ENCODE measurements at regions not wholly inside any gene's neighbourhood (a gene's known extent, or its start where the extent isn't known, plus 50 kb on each side); places are given as distances from the start of the nearest gene placed in this dataset.

DNA sequence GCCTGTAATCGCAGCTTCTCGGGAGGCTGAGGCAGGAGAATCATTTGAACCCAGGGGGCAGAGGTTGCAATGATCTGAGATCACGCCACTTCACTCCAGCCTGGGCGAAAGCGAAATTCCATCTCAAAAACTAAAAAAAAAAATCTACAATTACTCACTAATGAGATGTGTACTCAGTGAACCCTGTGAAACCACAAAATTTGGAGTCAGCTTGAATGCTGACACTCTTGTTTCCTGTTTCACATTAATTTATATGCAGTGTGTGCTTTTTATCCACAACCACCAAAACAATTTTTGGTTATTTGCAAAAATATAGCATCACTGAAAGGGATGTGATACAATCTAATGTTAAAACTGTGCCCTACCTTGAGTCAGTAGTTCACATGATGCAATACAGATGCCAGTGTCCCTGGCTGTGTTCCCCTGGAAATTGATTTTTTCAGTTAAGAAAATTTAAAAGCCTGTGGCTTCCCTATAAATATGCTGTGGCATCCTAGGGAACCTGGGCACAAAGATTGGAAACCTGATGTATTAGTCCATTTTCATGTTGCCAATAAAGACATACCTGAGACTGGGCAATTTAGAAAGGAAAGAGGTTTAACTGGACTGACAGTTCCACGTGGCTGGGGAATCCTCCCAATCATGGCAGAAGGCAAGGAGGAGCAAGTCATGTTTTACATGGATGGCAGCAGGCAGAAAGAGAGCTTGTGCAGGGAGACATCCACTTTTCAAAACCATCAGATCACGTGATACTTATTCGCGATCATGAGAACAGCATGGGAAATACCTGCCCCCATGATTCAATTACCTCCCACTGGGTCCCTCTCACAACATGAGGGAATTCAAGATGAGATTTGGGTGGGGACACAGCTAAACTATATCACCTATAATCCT lies 337.5 kb upstream of the NT5C1B start:
- in situ Hi-C loops (cut with MboI; ENCODE audit: low pct_unique_long_range_greater_than_20kb, low sequenced_read_pairs): no loop called here
- DNase-seq: no peak

DNA sequence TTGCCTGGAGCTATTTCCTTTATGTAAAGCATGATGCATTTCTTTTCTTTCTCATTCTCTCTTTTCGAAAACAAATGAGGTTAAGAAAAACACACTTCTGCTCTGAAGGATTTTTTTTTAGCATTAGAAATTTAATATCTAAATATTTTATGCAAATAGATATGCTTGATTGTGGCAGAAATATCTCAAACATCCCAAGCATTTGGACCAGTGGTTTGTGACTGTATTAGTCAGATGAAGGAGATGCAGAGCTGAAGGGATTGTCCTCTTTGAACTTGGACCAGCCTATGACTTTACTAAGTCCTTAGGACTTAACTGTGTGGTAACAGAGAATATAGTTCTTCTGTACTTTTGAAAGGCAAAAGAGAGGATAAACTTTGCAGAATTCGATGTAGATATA lies 335.9 kb upstream of the NT5C1B start:
- in situ Hi-C loops (cut with MboI; ENCODE audit: low pct_unique_long_range_greater_than_20kb, low sequenced_read_pairs): no loop called here
- DNase-seq: no peak

DNA sequence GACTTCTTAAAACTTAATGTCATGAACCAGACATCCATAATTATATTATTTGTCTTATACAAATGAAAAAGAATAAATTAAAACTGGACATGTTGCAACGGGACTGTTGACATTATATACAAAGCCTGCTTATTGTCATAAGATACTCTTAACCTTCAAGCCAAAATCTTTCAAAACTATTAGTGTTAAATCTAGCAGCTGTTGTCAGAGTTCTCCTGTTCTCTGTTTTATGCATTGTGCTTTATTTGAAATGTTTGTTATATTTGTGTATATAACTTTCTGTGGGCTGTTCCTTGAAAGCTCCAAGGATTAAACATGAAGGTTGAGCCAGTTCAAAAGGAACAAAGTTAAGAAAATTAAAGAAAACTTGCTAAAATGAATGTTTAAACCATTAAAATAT lies 335.5 kb upstream of the NT5C1B start:
- no peak for DNase-seq
- in situ Hi-C loops (cut with MboI; ENCODE audit: low pct_unique_long_range_greater_than_20kb, low sequenced_read_pairs): no loop called here

DNA sequence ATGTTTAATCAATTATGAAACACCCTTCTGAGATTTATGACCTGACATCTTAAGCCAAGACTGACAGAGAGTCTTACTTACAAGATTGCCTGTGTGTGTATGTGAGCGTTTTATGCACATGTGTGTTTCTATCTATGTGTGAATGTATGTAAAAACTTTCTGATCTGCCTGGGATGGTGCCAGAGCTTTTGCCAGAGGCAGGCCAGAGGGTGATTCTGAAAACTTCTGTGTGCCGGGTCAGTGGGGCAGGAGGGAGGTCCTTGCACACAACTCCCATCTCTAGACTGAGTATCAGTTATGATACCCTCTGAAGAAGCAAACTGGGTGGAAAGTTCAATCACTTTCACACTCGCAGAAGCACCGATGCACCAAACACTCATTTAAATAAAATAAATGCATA lies 335.0 kb upstream of the NT5C1B start:
- in situ Hi-C loops (cut with MboI; ENCODE audit: low pct_unique_long_range_greater_than_20kb, low sequenced_read_pairs): no loop called here
- no peak for DNase-seq

DNA sequence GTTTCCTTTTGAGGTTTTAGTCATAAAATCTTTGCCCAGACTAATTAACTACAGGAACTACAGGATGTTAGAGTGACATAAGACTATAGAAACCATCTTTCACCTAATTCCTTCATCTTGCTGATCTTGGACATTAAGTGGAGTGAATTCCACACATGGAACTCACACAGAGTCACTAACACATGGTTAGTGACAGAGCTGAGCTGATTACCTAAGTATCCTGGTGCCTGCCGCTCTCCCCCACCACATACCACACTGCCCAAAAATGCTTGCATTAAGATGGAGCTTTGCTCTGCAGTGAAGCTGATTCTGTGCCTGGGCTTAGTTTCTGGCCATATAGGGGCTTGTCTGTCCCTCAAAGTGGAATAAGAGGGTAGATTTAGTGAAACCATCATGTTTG lies 332.9 kb upstream of the NT5C1B start:
- no peak for DNase-seq
- in situ Hi-C loops (cut with MboI; ENCODE audit: low pct_unique_long_range_greater_than_20kb, low sequenced_read_pairs): no loop called here

DNA sequence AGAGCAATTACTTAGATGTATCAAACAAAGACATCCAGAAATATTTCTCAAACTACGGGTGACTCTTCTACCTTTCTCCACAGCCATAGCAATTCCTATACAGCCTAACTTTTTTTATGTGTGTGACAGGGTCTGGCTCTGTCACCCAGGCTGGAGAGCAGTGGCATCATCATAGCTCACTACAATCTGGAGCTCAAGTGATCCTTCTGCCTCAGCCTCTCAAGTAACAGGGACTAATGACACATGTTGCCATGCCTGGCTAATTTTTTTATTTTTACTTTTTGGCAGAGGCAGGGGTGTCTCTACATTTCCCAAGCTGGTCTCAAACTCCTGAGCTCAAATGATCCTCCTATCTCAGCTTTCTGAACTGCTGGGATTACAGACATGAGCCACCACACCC lies 328.9 kb upstream of the NT5C1B start:
- in situ Hi-C loops (cut with MboI; ENCODE audit: low pct_unique_long_range_greater_than_20kb, low sequenced_read_pairs): no loop called here
- DNase-seq: no peak

DNA sequence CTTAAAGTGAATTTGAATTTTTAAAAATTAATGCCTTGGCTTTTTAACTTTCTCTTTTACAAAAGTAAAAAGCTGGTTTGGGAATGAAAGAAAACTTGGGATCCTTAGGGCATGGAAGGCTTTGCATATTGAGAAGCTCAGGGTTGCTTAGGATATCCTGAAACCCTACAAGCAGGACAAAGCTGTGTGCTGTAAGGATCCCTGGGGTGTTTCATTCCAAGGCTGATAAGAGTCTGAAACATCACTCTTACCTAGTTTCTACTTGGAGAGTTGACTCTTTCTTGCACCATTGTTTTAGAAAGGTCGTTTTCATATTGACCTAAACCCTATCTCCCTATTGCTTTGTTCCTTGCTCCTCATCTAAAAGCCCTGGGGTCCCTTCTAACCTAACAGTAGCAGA lies 325.9 kb upstream of the NT5C1B start:
- in situ Hi-C loops (cut with MboI; ENCODE audit: low pct_unique_long_range_greater_than_20kb, low sequenced_read_pairs): no loop called here
- DNase-seq: no peak

DNA sequence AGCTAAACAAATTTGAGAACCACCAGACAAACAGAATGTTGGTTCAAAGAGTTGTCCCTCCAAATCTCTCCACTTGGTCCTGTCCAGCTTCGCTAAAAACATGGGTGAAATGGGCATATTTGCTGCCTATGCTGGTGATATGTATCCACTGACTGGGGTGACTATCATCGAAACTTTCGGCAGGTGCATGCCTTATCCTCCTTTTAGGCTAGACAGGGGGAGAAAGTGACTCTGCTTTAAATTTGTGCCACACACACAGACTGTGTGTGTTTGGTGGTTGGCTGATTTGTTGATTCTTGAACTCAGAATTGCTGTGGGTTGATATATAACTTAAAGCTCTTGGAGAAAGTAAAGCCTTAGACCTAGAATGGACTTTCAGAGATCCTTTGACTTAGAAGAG lies 324.1 kb upstream of the NT5C1B start:
- DNase-seq: no peak
- in situ Hi-C loops (cut with MboI; ENCODE audit: low pct_unique_long_range_greater_than_20kb, low sequenced_read_pairs): no loop called here

DNA sequence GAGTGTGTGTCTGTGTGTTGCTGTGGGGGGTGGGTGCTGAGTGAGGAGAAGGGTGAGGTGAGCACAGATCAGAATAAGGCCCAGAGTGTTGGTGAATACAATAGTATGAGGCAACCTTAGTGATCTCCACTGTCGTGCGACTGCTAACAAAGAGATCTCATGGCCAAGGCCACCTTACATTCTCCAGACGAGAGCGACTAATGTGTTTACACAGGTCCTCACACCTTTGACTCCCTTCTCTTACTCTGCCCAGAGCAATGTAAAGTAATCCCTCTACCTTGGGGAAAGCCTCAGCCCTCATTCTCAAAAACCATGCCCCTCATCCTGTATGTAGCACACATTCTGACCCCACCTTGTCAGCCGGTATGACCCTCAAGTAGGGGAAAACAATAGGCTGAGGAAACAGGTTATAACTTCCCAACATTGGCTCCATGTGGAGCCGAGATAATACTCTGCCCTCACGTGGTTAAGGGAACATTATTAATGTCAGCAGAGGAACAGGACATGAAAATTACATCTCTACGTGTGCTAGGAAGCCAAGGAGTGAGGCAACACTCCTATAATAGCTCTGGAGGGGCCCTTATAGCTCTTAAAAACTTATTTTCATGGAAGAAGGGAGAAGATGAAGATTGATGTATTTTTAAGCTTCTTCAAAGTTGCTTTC lies 323.0 kb upstream of the NT5C1B start:
- in situ Hi-C loops (cut with MboI; ENCODE audit: low pct_unique_long_range_greater_than_20kb, low sequenced_read_pairs): no loop called here
- no peak for DNase-seq

DNA sequence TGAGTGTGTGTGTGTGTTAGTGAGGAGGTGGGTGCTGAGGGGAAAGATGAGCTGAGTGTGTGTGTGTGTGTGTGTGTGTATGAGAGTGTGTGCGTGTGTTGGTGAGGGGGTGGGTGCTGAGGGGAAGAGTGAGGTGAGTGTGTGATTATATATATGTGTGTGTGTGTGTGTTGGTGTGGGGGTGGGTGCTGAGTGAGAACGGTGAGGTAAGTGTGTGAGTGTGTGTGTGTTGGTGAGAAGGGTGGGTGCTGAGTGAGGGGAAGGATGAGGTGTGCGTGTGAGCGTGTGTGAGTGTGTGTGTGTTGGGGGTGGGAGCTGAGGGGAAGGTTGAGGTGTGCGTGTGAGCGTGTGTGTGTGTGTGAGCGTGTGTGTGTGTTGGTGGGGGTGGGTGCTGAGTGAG lies 322.0 kb upstream of the NT5C1B start:
- in situ Hi-C loops (cut with MboI; ENCODE audit: low pct_unique_long_range_greater_than_20kb, low sequenced_read_pairs): no loop called here
- DNase-seq: no peak

DNA sequence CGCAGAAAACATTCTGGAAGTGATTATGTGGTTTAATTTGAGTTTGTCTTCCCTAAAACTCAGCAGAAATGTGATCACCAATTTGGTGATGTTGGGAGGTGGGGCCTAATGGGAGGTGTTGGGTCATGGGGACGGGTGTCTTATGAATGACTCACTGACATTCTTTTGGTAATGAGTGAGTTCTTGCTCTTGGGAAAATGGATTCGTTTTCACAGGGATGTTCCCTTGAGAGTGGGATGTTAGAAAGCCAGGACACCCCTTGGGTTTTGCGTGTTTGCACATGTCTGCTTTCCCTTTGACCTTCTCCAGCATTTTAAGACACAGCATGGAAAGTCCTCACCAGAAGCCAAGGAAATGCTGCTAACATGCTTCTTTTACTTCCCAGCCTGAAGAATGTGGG lies 321.5 kb upstream of the NT5C1B start:
- in situ Hi-C loops (cut with MboI; ENCODE audit: low pct_unique_long_range_greater_than_20kb, low sequenced_read_pairs): no loop called here
- no peak for DNase-seq

DNA sequence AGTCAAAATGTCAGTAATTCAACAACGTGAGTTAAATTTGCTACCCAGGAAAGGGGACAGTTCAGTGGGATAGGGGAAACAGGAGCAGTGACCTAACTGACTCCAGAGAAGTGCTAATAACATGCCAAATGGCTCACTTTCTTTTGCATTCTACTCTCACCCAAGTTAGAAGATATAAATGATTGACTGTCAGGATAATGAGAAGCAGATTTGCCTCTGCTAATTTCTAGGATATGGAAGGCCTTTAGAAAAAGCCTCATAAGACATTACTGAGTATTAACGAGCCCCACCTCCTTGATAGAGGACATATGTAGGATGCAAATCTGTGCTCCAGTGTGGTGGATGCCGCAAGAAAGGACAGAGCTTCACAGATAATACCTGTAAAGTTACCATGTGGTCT lies 318.6 kb upstream of the NT5C1B start:
- no peak for DNase-seq
- in situ Hi-C loops (cut with MboI; ENCODE audit: low pct_unique_long_range_greater_than_20kb, low sequenced_read_pairs): no loop called here

DNA sequence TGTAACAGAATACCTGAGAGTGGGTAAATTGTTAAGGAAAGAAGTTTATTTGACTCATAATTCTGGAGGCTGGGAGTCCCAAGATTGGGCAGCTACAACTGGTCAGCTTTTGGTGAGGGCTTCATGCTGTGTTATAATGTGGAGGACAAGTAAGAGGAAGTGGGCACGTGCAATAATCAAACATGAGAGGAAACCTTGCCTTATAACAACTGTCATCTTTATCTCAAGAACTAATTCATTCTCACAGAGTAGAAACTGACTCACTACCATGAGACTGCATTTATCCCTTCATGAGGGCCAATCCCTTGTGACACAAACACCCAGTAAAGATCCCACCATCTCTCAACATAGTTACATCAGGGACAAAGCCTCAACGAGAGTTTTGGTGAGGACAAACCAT lies 318.1 kb upstream of the NT5C1B start:
- no peak for DNase-seq
- in situ Hi-C loops (cut with MboI; ENCODE audit: low pct_unique_long_range_greater_than_20kb, low sequenced_read_pairs): no loop called here

DNA sequence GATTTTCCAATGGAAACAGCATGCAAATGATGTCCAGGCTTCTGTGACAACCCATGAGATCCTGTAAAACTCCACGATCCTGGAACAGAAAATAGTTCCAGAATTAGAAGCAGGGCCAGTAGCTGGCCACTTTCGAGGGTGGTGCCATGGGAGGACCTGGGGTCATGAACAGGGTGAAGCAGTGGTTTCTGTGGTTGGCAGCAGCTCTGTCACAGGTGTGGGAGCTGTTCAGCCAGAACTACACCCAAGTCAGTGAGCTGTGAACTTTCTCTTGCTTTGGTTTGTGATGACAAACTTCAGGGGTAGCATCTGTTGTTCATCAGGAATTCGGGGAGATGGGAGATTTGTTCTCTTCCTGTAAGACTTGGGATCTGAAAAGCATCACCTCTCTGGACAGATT lies 314.4 kb upstream of the NT5C1B start:
- in situ Hi-C loops (cut with MboI; ENCODE audit: low pct_unique_long_range_greater_than_20kb, low sequenced_read_pairs): no loop called here

DNA sequence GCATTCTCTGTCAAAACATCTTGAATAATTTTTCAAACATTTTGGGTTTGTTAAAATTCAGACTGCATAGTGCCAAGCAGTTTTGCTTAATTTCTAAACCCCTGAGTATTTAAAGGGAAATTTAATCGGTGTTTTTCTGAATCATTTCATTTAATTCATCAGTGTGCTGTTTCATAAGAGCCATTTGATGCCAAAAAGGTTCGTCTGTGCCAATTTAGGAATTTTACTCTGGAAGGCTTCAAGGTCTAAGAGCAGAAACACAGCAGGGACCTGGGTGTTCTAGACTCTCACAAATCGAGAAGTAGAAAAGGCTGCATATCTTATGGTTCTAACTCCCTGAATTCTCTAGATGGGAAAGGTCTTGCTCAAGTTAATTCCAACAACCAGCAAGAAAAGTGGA lies 311.9 kb upstream of the NT5C1B start:
- DNase-seq: no peak
- in situ Hi-C loops (cut with MboI; ENCODE audit: low pct_unique_long_range_greater_than_20kb, low sequenced_read_pairs): no loop called here

More for the DNA sequence above, 314.4 kb upstream of the NT5C1B start:
- DNase-seq: no peak

DNA sequence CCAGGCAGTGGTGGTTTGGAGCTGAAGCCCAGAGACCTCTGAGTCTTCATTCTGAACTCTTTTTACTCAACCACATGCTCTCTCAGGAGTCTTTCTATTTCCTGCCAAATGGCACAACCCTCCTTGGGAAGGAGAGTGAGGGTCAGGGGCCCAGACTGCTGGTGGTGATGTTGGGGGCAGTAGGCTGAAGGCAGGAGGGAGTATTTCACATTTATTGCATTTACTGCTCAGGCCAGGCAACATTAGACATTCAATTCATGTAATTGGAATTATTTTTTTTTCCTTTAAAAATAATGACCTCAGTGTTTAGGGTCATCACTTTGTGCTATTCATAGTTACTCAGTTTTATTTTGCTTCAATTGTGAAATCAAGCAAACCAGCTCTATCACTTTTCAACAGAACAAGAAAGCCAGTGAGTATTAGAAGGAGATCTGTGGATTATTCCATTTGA lies 311.3 kb upstream of the NT5C1B start:
- DNase-seq: no peak
- in situ Hi-C loops (cut with MboI; ENCODE audit: low pct_unique_long_range_greater_than_20kb, low sequenced_read_pairs): no loop called here

DNA sequence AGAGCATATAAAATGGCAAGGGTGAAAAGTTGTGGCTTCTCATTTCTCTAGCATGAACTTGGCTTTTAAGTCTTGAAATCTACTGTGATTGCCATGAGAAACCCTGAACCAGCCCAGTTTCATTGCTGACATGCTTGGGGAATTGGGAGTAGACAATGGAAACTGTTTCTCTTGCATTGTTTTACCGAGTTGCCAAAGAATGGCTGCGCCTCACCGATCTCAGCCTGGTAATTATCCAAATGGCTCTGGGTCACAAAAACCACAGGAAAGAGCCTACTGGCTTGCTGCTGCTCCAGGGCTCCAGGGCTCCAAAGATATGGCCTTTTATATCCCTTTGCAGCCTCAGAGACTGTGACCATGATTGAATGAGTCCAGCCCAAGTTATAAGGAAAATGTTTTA lies 310.4 kb upstream of the NT5C1B start:
- DNase-seq: no peak
- in situ Hi-C loops (cut with MboI; ENCODE audit: low pct_unique_long_range_greater_than_20kb, low sequenced_read_pairs): no loop called here

DNA sequence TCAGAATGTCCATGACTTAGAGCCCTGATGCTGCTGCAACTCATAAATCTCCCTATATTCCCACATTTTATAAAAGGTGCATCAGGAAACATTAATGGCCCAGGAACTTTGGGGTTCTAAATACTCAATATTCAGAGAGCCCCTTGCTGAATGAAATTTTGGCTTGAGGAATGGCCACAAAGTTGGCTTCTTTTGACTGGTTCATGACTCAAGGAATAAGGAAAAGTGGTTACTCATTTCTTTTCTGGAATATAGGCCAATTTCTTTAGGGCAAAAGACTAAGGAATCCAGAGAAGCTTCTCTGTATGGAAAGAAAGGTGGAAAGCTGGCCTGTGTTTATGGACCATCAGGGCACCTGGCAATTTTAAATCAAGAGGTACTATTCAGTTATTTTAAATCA lies 308.9 kb upstream of the NT5C1B start:
- in situ Hi-C loops (cut with MboI; ENCODE audit: low pct_unique_long_range_greater_than_20kb, low sequenced_read_pairs): no loop called here
- no peak for DNase-seq

DNA sequence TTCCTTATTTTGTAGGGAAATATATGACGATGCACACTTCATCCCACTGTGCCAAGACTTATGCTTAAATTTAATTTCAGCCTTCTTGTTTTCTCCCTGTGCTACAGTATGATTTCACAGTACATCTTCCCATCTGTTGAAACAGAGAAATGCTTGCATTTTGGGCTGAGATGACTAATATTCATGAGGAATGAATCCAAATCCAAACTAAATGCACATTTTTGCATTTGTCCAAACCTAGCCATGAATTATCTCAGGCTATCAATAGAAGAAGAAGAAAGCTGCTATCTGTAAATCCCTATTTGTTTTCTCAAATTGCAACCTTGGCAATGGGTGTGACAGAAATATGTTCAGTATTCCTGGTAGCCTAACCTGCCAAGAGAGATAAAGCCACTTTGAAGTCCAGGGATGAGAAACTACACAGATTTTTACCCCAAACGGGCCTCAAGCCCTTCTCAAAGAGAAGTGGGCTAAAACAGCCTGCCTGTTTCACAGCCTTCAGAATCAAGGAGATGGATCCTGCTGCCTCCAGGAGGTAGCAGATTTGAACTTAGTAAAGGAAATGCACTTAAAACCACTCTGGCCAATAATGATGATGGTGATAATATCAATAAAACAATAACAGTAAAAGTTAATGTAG lies 306.9 kb upstream of the NT5C1B start:
- no peak for DNase-seq
- in situ Hi-C loops (cut with MboI; ENCODE audit: low pct_unique_long_range_greater_than_20kb, low sequenced_read_pairs): no loop called here

DNA sequence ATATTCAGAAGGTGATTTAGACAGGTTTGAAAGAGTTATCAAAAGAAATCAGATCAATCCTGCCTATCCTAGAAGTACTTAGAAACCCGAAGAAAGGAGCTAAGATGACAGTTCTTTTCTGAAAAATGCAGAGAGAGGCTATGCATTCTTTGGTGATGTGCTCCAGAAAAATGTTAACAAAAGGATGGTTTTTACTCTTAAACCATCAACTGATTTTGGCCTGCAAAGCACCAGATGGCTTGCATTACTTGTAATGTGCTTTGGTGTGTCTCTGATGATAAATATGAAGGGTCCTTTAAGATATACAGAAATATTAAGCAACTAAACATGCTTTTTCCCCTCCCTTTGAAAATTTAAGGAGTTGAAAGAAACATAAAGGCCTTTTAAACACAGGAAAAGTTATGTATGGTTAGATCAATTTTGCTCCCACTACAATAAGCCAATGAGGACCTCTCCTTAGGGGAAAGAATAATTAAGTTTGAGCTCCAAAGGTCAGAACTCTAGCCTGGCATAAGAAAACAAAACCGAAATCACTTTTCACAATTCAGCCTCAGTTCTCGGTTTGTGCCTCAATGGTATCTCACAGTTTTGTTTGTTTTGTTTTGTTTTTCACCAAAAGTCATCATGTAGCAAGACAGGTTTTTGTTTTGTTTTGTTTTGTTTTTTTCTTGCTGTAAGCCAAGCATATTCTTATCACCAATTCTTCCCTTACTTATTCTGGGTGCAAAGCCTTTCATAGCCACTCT lies 302.4 kb upstream of the NT5C1B start:
- DNase-seq: no peak
- in situ Hi-C loops (cut with MboI; ENCODE audit: low pct_unique_long_range_greater_than_20kb, low sequenced_read_pairs): no loop called here

All from KBM-7 (cell line).